ENCODE measurements at regions not wholly inside any gene's neighbourhood (a gene's known extent, or its start where the extent isn't known, plus 50 kb on each side); places are given as distances from the start of the nearest gene placed in this dataset.

DNA sequence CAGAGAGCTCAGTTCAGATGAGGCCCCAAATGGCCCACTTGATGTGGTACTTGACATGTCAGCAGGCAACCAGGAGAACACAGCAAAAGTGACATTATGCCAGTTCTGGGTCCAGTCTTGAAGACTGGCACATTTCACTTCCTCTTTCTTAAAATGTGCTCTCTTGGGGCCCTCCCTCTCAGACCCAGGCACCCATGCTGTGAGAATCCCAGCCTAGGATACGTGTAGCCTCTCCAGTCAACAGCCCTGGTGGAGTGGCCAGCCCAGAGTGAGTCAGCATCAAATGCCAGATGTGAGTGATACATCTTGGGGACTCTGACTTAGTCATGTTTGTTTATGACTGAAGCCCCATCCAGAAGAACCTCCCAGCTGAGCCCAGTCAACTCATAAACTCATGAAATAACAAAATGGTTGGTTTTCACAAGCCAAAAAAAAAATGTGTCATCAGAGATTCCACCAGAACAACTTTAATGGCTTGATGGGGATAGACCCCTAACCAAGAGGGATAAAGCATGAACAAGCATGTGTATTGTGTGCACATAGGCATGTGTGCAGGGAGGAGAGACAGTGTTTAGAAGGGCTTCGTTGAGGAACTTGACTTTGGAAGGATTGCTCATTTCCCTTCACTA, 82.5 kb upstream of the TNRC6C start:
- Histone ChIP-seq H3K4me2 (ENCODE audit: extremely low read depth, insufficient read depth, low read length) (no peak overlapping the region), H3K9me3 (ENCODE audit: control insufficient read depth, insufficient read depth, low read depth, low read length) (no peaks in the 10 kb centered on the region), H3K79me2 (ENCODE audit: control insufficient read depth, insufficient read depth, low read length) (no peaks in the 10 kb centered on the region), H3K36me3 (ENCODE audit: control insufficient read depth, insufficient read depth, low read length) (no peaks in the 10 kb centered on the region), H3K9ac (ENCODE audit: insufficient read depth, low read length) (no peak overlapping the region), H3K4me1 (ENCODE audit: control insufficient read depth, extremely low read depth, insufficient read depth, low read length) (no peaks in the 10 kb centered on the region), H2AFZ (ENCODE audit: low read length) (no peak overlapping the region), H3K4me3 (replicated peaks in 1 of 4; ENCODE audit: control extremely low read depth in 1 of 4, insufficient read depth in 1 of 4, low read depth in 3 of 4, low read length in 4 of 4) (no peak overlapping the region), H4K20me1 (ENCODE audit: control insufficient read depth, extremely low read depth, insufficient read depth, low read length) (no peaks in the 10 kb centered on the region), H3K27ac (ENCODE audit: insufficient read depth, low read length) (no peak overlapping the region), H3K27me3 (ENCODE audit: control insufficient read depth, insufficient read depth, low read length) (no peaks in the 10 kb centered on the region)
- TF ChIP-seq, protein P1, sequence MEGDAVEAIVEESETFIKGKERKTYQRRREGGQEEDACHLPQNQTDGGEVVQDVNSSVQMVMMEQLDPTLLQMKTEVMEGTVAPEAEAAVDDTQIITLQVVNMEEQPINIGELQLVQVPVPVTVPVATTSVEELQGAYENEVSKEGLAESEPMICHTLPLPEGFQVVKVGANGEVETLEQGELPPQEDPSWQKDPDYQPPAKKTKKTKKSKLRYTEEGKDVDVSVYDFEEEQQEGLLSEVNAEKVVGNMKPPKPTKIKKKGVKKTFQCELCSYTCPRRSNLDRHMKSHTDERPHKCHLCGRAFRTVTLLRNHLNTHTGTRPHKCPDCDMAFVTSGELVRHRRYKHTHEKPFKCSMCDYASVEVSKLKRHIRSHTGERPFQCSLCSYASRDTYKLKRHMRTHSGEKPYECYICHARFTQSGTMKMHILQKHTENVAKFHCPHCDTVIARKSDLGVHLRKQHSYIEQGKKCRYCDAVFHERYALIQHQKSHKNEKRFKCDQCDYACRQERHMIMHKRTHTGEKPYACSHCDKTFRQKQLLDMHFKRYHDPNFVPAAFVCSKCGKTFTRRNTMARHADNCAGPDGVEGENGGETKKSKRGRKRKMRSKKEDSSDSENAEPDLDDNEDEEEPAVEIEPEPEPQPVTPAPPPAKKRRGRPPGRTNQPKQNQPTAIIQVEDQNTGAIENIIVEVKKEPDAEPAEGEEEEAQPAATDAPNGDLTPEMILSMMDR (conservative IDR thresholded peaks at IDR 0.05 in 1 of 2, IDR thresholded peaks at IDR 0.05 in 1 of 2; ENCODE audit: low read depth in 1 of 2, low read length in 2 of 2), result no peak
- no peak for TF ChIP-seq EZH2 (IDR thresholded peaks at IDR 0.05; ENCODE audit: low read length, missing control alignments)
- DNase-seq (ENCODE audit: low read depth in 2 of 2), result peak in 1 of 2 donors; percentile 53

- H3K27me3 ChIP-seq (ENCODE audit: control insufficient read depth, insufficient read depth, low read length), result no peaks in the 10 kb centered on the region
- no peak for DNase-seq (ENCODE audit: low read depth in 2 of 2)
- no peak for TF ChIP-seq EZH2 (IDR thresholded peaks at IDR 0.05; ENCODE audit: low read length, missing control alignments)
- TF ChIP-seq, protein P1 (conservative IDR thresholded peaks at IDR 0.05 in 1 of 2, IDR thresholded peaks at IDR 0.05 in 1 of 2; ENCODE audit: low read depth in 1 of 2, low read length in 2 of 2), result no peak
- no peaks in the 10 kb centered on the region for H4K20me1 ChIP-seq (ENCODE audit: control insufficient read depth, extremely low read depth, insufficient read depth, low read length)
- H3K79me2 ChIP-seq (ENCODE audit: control insufficient read depth, insufficient read depth, low read length), result no peaks in the 10 kb centered on the region
- no peak overlapping the region for H3K9ac ChIP-seq (ENCODE audit: insufficient read depth, low read length)
- no peak overlapping the region for H3K4me2 ChIP-seq (ENCODE audit: extremely low read depth, insufficient read depth, low read length)
- no peaks in the 10 kb centered on the region for H3K4me1 ChIP-seq (ENCODE audit: control insufficient read depth, extremely low read depth, insufficient read depth, low read length)
- no peak overlapping the region for H2AFZ ChIP-seq (ENCODE audit: low read length)
- no peak overlapping the region for H3K4me3 ChIP-seq (replicated peaks in 1 of 4; ENCODE audit: control extremely low read depth in 1 of 4, insufficient read depth in 1 of 4, low read depth in 3 of 4, low read length in 4 of 4)
- H3K9me3 ChIP-seq (ENCODE audit: control insufficient read depth, insufficient read depth, low read depth, low read length), result no peaks in the 10 kb centered on the region
- no peaks in the 10 kb centered on the region for H3K36me3 ChIP-seq (ENCODE audit: control insufficient read depth, insufficient read depth, low read length)
- H3K27ac ChIP-seq (ENCODE audit: insufficient read depth, low read length), result no peak overlapping the region
Observed at GRCh38 chr17:77877036-77877435, 81.5 kb upstream of the TNRC6C start.

- Histone ChIP-seq H3K4me3 (replicated peaks in 1 of 4; ENCODE audit: control extremely low read depth in 1 of 4, insufficient read depth in 1 of 4, low read depth in 3 of 4, low read length in 4 of 4) (no peak overlapping the region), H3K79me2 (ENCODE audit: control insufficient read depth, insufficient read depth, low read length) (no peaks in the 10 kb centered on the region), H3K4me2 (ENCODE audit: extremely low read depth, insufficient read depth, low read length) (no peak overlapping the region), H2AFZ (ENCODE audit: low read length) (no peak overlapping the region), H4K20me1 (ENCODE audit: control insufficient read depth, extremely low read depth, insufficient read depth, low read length) (no peaks in the 10 kb centered on the region), H3K27me3 (ENCODE audit: control insufficient read depth, insufficient read depth, low read length) (no peaks in the 10 kb centered on the region), H3K9me3 (ENCODE audit: control insufficient read depth, insufficient read depth, low read depth, low read length) (no peaks in the 10 kb centered on the region), H3K27ac (ENCODE audit: insufficient read depth, low read length) (no peak overlapping the region), H3K36me3 (ENCODE audit: control insufficient read depth, insufficient read depth, low read length) (no peaks in the 10 kb centered on the region), H3K4me1 (ENCODE audit: control insufficient read depth, extremely low read depth, insufficient read depth, low read length) (no peaks in the 10 kb centered on the region), H3K9ac (ENCODE audit: insufficient read depth, low read length) (no peak overlapping the region)
- no peak for DNase-seq (ENCODE audit: low read depth in 2 of 2)
- TF ChIP-seq EZH2 (IDR thresholded peaks at IDR 0.05; ENCODE audit: low read length, missing control alignments), result no peak
- TF ChIP-seq, protein P1 (conservative IDR thresholded peaks at IDR 0.05 in 1 of 2, IDR thresholded peaks at IDR 0.05 in 1 of 2; ENCODE audit: low read depth in 1 of 2, low read length in 2 of 2), result no peak
Observed at GRCh38 chr17:77877646-77878355, 80.7 kb upstream of the TNRC6C start.
